ENCODE measurements at regions not wholly inside any gene's neighbourhood (a gene's known extent, or its start where the extent isn't known, plus 50 kb on each side); places are given as distances from the start of the nearest gene placed in this dataset.

DNA sequence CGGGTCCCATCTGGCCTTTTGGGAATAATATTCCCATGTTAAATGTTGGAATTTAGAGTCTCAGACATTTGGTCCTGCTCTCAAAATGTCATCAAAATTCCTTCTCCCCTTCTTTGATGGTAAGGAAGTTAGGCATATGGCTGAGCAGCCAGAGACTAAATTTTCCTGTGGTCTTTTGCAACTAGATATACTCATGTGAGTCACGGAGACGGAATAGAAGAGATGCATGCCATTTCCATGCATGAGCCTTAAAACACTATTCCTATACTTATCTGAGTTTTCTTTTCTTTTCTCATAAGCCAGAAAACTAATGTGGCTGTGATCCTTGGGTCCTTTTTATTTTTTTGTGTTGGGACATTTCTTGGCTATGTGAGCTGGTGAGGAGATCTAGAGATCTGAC, 105.3 kb downstream of the NR2F2 start:
- Histone ChIP-seq H3K4me2 (ENCODE audit: insufficient read depth, low read length) (no peak overlapping the region), H4K20me1 (replicated peaks; ENCODE audit: control insufficient read depth, extremely low read depth, insufficient read depth, low read length) (no peaks in the 10 kb centered on the region), H3K4me1 (ENCODE audit: control insufficient read depth, extremely low read depth, insufficient read depth, low read length) (peaks cover 13% of the 10 kb centered on the region), H3K4me3 (replicated peaks in 1 of 3; ENCODE audit: insufficient read depth in 1 of 3, low read depth in 1 of 3, low read length in 3 of 3) (no peak overlapping the region), H3K27me3 (ENCODE audit: control insufficient read depth in 2 of 2, insufficient read depth in 2 of 2, low read length in 2 of 2) (no peaks in the 10 kb centered on the region), H2AFZ (ENCODE audit: low read depth, low read length) (no peak overlapping the region), H3K36me3 (ENCODE audit: control insufficient read depth in 2 of 2, extremely low read depth in 1 of 2, insufficient read depth in 2 of 2, low read length in 2 of 2) (no peaks in the 10 kb centered on the region), H3K9me3 (replicated peaks; ENCODE audit: control insufficient read depth, insufficient read depth, low read length) (no peaks in the 10 kb centered on the region), H3K9ac (replicated peaks; ENCODE audit: extremely low read depth, insufficient read depth, low read length) (no peak overlapping the region), H3K79me2 (ENCODE audit: control insufficient read depth, insufficient read depth, low read length) (no peaks in the 10 kb centered on the region), H3K9me1 (replicated peaks; ENCODE audit: control insufficient read depth, extremely low read depth, insufficient read depth, low read length) (no peaks in the 10 kb centered on the region), H3K27ac (ENCODE audit: insufficient read depth, low read depth, low read length) (no peak overlapping the region)
- no peak for FAIRE-seq
- BruUV-seq (replicated peaks) = no TSS peak
- POLR2A ChIA-PET = no interaction called here
- CTCF ChIA-PET = no interaction called here
- TF ChIP-seq FOS (IDR thresholded peaks at IDR 0.05; ENCODE audit: borderline replicate concordance, insufficient read depth, low read length) (no peak), EZH2 (IDR thresholded peaks at IDR 0.05; ENCODE audit: borderline replicate concordance, low read depth, low read length, severe bottlenecking) (no peak), GATA2 (IDR thresholded peaks at IDR 0.05; ENCODE audit: insufficient read depth, insufficient read length, low read depth, low read length) (no peak), JUN (IDR thresholded peaks at IDR 0.05; ENCODE audit: borderline replicate concordance, insufficient read depth, insufficient read length, low read depth) (no peak)
- TF ChIP-seq, protein P1, sequence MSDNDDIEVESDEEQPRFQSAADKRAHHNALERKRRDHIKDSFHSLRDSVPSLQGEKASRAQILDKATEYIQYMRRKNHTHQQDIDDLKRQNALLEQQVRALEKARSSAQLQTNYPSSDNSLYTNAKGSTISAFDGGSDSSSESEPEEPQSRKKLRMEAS (IDR thresholded peaks at IDR 0.05; ENCODE audit: insufficient read depth, insufficient read length) = no peak
- dilution Hi-C loops (cut with MboI; ENCODE audit: extremely low pct_ligation_motif_present, low sequenced_read_pairs) (no loop called here), intact Hi-C loops (cut with micrococcal nuclease) (loop anchor here (10.0 kb wide), 1 partner anchor 459 kb away; no protein-coding TSS in a partner anchor)
- no peak for DNase-seq (ENCODE audit: low read depth, low spot score)

DNA sequence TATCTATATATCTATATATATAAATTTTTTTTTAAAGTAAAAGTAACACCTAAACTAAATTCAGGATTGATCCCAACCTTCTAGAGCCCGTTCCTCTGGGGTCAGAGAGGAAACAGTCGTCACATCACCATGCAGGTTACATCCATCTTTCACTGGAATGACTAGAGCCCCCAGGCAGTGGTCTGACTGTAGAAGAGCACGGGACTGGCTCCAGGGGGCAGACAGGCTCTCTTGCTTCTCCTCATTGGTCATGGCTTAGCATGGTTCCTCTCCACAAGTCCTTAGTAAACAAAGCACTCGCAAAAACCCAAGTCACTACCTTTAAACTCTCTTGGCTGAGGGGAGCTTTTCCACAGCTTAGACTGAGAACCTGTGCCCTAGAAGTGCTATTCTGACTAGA, 110.5 kb downstream of the NR2F2 start:
- no peak for FAIRE-seq
- dilution Hi-C loops (cut with MboI; ENCODE audit: extremely low pct_ligation_motif_present, low sequenced_read_pairs) = no loop called here
- Histone ChIP-seq H3K9me1 (replicated peaks; ENCODE audit: control insufficient read depth, extremely low read depth, insufficient read depth, low read length) (no peaks in the 10 kb centered on the region), H3K9me3 (replicated peaks; ENCODE audit: control insufficient read depth, insufficient read depth, low read length) (no peaks in the 10 kb centered on the region), H4K20me1 (replicated peaks; ENCODE audit: control insufficient read depth, extremely low read depth, insufficient read depth, low read length) (no peaks in the 10 kb centered on the region), H3K9ac (replicated peaks; ENCODE audit: extremely low read depth, insufficient read depth, low read length) (no peak overlapping the region), H3K36me3 (ENCODE audit: control insufficient read depth in 2 of 2, extremely low read depth in 1 of 2, insufficient read depth in 2 of 2, low read length in 2 of 2) (no peaks in the 10 kb centered on the region), H2AFZ (ENCODE audit: low read depth, low read length) (no peak overlapping the region), H3K4me2 (ENCODE audit: insufficient read depth, low read length) (no peak overlapping the region), H3K4me3 (replicated peaks in 1 of 3; ENCODE audit: insufficient read depth in 1 of 3, low read depth in 1 of 3, low read length in 3 of 3) (no peak overlapping the region), H3K79me2 (ENCODE audit: control insufficient read depth, insufficient read depth, low read length) (no peaks in the 10 kb centered on the region), H3K27ac (ENCODE audit: insufficient read depth, low read depth, low read length) (no peak overlapping the region), H3K27me3 (ENCODE audit: control insufficient read depth in 2 of 2, insufficient read depth in 2 of 2, low read length in 2 of 2) (no peaks in the 10 kb centered on the region), H3K4me1 (ENCODE audit: control insufficient read depth, extremely low read depth, insufficient read depth, low read length) (no peaks in the 10 kb centered on the region)
- intact Hi-C loops (cut with micrococcal nuclease) = no loop called here
- POLR2A ChIA-PET = no interaction called here
- no TSS peak for BruUV-seq (replicated peaks)
- TF ChIP-seq MYC (IDR thresholded peaks at IDR 0.05; ENCODE audit: low read depth, low read length) (no peak), JUN (IDR thresholded peaks at IDR 0.05; ENCODE audit: borderline replicate concordance, insufficient read depth, insufficient read length, low read depth) (no peak), POLR2A (IDR thresholded peaks at IDR 0.05; ENCODE audit: low read depth, low read length) (no peak)
- DNase-seq (ENCODE audit: low read depth, low spot score) = no peak
- CTCF ChIA-PET = interaction anchor here (1.1 kb wide), 1 partner anchor 10 kb away, joined by 3 read pairs; no protein-coding TSS in a partner anchor

Measured in endothelial cell of umbilical vein (primary cell).